Coronary artery (tissue), 2 donors: ENCODE measurements at regions not wholly inside any gene's neighbourhood (a gene's known extent, or its start where the extent isn't known, plus 50 kb on each side); places are given as distances from the start of the nearest gene placed in this dataset.

Experiments
- DNase-seq: peaks from one replicate; pipeline ENCODE4 v3.0.0-alpha.2; 2017; ENCODE audit warnings: low spot score
- H3K27ac ChIP-seq, 2 donors: fragments of 200-600 bp; sonication (generic); one replicate each; pipeline ENCODE4 v1.5.1; 2016 to 2019
- H3K4me3 ChIP-seq: fragments of 200-600 bp; sonication (generic); 2 replicates; pipeline ENCODE4 v1.5.1; 2016; ENCODE audit warnings: mild to moderate bottlenecking, moderate library complexity
- TF ChIP-seq, protein P1 (sequence below): fragments of 200-600 bp; sonication (generic); IDR thresholded peaks from one replicate; pipeline ENCODE4 v1.5.1; 2019; ENCODE audit warnings: antibody characterized with exemption

GRCh38 chr6:144728804-144729203 is 443.7 kb downstream of the UTRN start:
- Histone ChIP-seq H3K27ac (no peak overlapping the region), H3K4me3 (no peak overlapping the region)
- DNase-seq: no peak
- TF ChIP-seq, protein P1, sequence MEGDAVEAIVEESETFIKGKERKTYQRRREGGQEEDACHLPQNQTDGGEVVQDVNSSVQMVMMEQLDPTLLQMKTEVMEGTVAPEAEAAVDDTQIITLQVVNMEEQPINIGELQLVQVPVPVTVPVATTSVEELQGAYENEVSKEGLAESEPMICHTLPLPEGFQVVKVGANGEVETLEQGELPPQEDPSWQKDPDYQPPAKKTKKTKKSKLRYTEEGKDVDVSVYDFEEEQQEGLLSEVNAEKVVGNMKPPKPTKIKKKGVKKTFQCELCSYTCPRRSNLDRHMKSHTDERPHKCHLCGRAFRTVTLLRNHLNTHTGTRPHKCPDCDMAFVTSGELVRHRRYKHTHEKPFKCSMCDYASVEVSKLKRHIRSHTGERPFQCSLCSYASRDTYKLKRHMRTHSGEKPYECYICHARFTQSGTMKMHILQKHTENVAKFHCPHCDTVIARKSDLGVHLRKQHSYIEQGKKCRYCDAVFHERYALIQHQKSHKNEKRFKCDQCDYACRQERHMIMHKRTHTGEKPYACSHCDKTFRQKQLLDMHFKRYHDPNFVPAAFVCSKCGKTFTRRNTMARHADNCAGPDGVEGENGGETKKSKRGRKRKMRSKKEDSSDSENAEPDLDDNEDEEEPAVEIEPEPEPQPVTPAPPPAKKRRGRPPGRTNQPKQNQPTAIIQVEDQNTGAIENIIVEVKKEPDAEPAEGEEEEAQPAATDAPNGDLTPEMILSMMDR: no peak

DNA sequence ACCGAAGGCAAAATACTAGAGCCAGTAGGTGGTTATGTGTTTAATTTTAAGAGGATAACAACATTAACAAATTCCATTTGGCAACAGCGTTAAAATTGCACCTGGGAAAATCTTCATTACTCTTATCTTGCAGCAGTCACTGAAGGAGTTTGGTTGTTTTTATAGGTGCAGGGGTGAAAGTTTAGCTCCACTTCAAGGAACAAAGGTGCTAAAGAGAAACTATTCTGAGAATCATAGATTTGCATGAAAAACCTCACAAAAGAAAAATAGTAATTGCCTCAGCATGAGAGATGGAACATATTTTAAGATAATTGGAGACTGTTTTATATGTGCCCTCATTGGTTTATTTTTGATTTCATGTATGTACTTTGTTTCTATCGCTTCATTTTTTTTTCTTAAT is 444.4 kb downstream of the UTRN start:
- TF ChIP-seq, protein P1: no peak
- no peak for DNase-seq
- Histone ChIP-seq H3K4me3 (no peak overlapping the region), H3K27ac (no peak overlapping the region)

- Histone ChIP-seq H3K4me3 (no peak overlapping the region), H3K27ac (no peak overlapping the region)
- TF ChIP-seq, protein P1: no peak
- no peak for DNase-seq
These were observed 445.0 kb downstream of the UTRN start for GRCh38 chr6:144730088-144730645.

DNA sequence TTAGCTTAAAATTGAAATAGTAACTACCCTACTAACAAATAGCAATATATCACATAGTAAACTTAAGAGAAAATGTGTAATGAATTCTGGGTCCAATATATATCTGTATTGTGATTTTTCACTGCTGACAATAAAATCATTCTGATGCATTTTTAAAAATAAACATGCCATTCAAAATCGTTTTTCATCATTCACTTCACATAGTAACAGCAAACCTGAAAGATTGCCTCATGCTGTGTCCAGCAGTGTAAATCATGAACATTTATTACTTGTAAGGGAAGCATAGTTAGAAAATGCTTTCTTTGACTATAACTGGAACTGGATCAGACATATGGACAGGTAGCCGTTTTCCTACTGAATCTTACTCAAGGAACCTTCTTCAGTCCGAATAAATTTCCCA is 446.1 kb downstream of the UTRN start:
- H3K4me3 ChIP-seq: no peak overlapping the region
- TF ChIP-seq, protein P1: no peak
- DNase-seq: no peak
- H3K27ac ChIP-seq: no peak overlapping the region

- no peak for DNase-seq
- Histone ChIP-seq H3K27ac (no peak overlapping the region), H3K4me3 (no peak overlapping the region)
- TF ChIP-seq, protein P1: no peak
These were observed 451.6 kb downstream of the UTRN start for GRCh38 chr6:144736763-144737162.

DNA sequence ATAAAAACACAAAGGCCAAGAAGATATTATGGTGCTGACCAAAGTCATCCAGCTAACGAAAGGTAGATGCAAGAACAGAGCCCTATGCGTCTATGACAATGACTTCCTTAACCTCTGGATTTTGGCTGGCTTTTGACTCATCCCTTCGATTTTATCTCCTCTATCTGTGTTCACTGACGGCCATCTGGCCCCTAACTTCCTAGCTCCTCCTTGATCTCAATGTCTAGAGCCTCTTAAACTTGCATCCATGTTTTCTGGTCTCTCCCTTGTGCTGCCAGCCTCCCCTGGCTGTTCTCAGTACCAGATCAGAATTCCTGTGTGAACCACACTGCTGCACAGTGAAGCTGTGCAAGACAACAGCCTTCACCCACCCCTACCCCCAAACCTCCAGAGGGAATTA is 452.9 kb downstream of the UTRN start:
- DNase-seq: no peak
- Histone ChIP-seq H3K27ac (no peak overlapping the region), H3K4me3 (no peak overlapping the region)
- TF ChIP-seq, protein P1: no peak

GRCh38 chr6:144739873-144740272 is 454.7 kb downstream of the UTRN start:
- Histone ChIP-seq H3K27ac (no peak overlapping the region), H3K4me3 (no peak overlapping the region)
- no peak for DNase-seq
- TF ChIP-seq, protein P1: no peak
